HG03039 (cell line): ENCODE measurements at regions not wholly inside any gene's neighbourhood (a gene's known extent, or its start where the extent isn't known, plus 50 kb on each side); places are given as distances from the start of the nearest gene placed in this dataset.
"Not testable (repeated sequence)": the region's sequence is repeated elsewhere in the genome, so short reads cannot be mapped to it uniquely, and the experiment has no call there.

Experiments used
- ATAC-seq: cut with Tn5 transposase; IDR thresholded peaks from one replicate; pipeline ENCODE4 v1.9.1; 2021; ENCODE audit warnings: mild to moderate bottlenecking, moderate library complexity; ENCODE audit not compliant: unreplicated experiment

DNA sequence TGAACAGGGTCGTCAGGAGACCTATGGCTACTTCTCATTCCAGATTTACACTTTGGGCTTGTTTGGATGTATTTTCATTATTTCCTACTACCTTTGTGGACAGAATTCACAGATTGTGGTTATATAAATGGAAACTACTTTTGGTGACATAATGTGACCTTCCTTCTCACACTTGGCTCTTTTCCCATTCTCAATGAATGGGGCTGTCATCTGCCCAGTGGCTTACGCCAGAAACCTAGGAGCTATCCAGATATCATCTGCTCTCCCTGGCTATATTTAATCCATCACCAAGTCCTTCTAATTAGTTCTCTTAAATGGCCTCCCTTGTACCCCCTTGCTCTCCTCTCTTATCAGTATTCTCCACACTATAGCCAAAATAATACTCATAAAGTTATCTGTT is 1606.8 kb downstream of the KHDRBS2 start:
- ATAC-seq = no peak

DNA sequence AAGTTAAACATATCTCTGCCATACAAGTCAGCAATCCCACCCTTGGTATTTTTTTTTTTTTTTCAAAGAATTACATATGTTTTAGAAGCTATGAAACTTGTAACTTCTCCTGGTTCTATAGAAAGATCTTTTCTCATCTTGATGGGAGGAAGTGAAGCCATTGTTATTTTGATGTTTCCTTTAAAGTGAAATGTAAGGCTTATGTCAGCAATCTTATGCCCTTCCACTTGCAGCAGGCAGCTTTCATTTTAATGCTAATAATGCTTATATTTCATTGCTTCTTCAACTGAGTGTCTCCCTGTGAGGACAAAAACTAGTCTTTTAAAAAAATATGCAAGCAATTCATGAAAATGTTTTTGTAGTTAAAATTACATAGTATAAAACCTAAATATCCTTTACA is 1614.7 kb downstream of the KHDRBS2 start:
- ATAC-seq = no peak

DNA sequence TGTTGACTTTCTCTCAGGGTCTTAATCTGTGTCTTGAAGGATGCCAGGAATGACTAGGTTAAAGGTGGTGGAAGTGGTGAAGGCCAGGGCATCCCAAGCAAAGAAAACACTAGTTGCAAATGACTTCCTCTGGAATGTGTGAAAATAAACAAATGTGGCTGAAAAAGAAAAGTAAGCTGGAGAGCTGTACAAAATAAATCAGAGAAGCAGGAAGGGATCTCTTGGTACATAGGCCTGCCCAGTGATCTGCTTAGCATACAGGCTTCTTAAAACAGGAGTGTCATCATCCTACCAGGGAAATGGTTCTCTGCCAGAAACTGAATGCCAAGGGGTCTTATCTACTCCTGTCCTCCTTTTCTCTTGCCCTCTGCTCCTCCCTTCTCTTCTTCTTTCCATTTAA is 1616.0 kb downstream of the KHDRBS2 start:
- ATAC-seq = no peak

DNA sequence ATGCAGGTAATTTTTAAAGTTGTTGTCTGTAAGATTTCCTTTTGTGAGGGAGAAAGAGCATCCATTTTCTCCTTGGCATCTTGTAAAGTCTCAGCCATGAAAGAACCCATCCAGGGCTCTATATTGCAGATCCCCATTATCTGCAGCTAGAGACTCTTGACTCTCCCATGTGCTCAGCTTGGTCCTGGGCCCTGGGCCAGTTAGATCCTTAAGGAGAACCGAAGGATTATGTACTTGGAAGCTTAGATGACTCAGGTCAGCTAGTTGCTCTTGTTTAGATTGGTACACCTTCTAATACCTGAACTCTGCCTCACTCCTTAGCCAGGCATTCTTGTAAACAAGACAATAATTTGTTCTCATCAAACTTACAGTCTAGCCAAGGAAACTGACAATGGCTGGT is 1617.6 kb downstream of the KHDRBS2 start:
- no peak for ATAC-seq

DNA sequence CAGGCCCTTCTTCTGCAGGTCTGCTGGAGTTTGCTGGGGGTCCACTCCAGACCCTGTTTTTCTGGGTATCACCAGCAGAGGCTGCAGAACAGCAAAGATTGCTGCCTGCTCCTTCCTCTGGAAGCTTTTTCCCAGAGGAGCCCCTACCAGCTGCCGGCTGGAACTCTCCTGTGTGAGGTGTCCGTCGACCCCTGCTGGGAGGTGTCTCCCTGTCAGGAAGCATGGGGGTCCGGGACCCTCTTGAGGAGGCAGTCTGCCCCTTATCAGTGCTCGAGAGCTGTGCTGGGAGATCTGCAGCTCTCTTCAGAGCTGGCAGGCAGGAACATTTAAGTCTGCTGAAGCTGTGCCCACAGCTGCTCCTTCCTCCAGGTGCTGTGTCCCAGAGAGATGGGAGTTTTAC is 1622.8 kb downstream of the KHDRBS2 start:
- not testable (repeated sequence) for ATAC-seq

DNA sequence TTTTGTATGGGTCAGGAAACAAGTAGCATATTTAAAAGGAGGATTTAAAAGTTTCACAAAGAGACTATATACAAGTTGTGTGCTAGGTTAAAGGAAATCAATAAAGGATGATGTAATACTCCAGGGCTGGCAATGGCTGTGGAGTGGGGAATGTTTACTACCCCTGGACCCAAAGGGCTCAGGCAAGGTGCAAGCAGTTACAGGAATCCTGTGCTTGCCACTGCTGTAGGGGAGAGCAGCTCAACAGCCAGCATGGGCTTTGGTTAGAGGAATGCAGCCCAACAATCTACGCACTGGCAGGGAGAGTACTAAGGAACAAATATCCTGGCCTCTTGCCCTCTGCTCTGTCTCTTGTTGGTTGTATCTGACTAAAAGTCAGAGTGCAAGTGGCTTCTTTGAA is 1642.2 kb downstream of the KHDRBS2 start:
- no peak for ATAC-seq

DNA sequence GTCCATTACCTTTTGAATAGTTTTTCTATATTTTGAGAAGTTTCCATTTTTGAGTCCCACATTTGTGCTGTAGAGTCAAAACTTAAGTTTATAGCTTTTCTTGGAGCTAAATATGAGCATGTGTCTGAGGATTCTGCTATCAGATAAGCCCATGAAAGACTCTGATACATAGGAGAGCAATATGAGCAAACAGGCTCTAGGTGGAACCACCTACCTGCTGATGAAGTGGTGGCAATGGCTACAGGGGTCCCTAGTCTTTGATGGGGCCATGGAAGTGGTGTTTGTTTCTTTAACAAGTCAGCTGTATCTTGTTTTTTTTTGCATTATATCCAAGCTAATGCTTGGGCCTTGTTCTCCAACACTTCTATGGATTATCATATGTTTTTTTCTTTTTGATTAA is 1646.8 kb downstream of the KHDRBS2 start:
- ATAC-seq = not testable (repeated sequence)
